Neuronal stem cell (in vitro differentiated cells): ENCODE measurements at regions not wholly inside any gene's neighbourhood (a gene's known extent, or its start where the extent isn't known, plus 50 kb on each side); places are given as distances from the start of the nearest gene placed in this dataset.

Experiments used
- DNase-seq: peaks from one replicate; pipeline ENCODE4 v3.0.0-alpha.2; 2013; ENCODE audit warnings: low spot score
- H2AFZ ChIP-seq: one replicate; pipeline ENCODE4 v1.6.1; 2013; ENCODE audit warnings: mild to moderate bottlenecking, low read length, inconsistent platforms
- H2AK5ac ChIP-seq: 2 replicates; pipeline ENCODE4 v1.6.1; 2013; ENCODE audit warnings: low read depth, mild to moderate bottlenecking, inconsistent platforms, low read length, moderate library complexity, mixed read lengths
- H2BK120ac ChIP-seq: 2 replicates; pipeline ENCODE4 v1.6.1; 2013; ENCODE audit warnings: low read depth, mild to moderate bottlenecking, inconsistent platforms, low read length, moderate library complexity, mixed read lengths
- H2BK12ac ChIP-seq: one replicate; pipeline ENCODE4 v1.6.1; 2013; ENCODE audit warnings: low read length, inconsistent platforms
- H2BK15ac ChIP-seq: 2 replicates; pipeline ENCODE4 v1.6.1; 2013; ENCODE audit warnings: mild to moderate bottlenecking, low read length, inconsistent platforms, mixed read lengths
- H2BK5ac ChIP-seq: one replicate; pipeline ENCODE4 v1.6.1; 2013; ENCODE audit warnings: inconsistent platforms, mild to moderate bottlenecking, low read length, moderate library complexity
- H3K14ac ChIP-seq: one replicate; pipeline ENCODE4 v1.6.1; 2013; ENCODE audit warnings: low read length, inconsistent platforms
- H3K18ac ChIP-seq: 2 replicates; pipeline ENCODE4 v1.6.1; 2013; ENCODE audit warnings: low read length, inconsistent platforms
- H3K23ac ChIP-seq: 2 replicates; pipeline ENCODE4 v1.6.1; 2013; ENCODE audit warnings: low read depth, mild to moderate bottlenecking, mixed read lengths, low read length, inconsistent platforms; ENCODE audit not compliant: poor library complexity
- H3K27ac ChIP-seq: replicated peaks from 3 replicates; pipeline ENCODE4 v1.5.1; 2013; ENCODE audit warnings: low read length, inconsistent platforms
- H3K27me3 ChIP-seq, 3 experiments: 2 replicates each; pipeline ENCODE4 v1.6.1; 2013; ENCODE audit warnings: low read length in 3 of 3, mild to moderate bottlenecking in 2 of 3, inconsistent platforms in 1 of 3, low read depth in 1 of 3, mixed read lengths in 1 of 3, moderate library complexity in 1 of 3; ENCODE audit not compliant: control insufficient read depth in 3 of 3, insufficient read depth in 3 of 3
- H3K36me3 ChIP-seq, 2 donors: replicated peaks in 1 of 2; 2 replicates each; pipeline ENCODE4 v1.6.1; 2013; ENCODE audit warnings: low read length in 2 of 2; ENCODE audit not compliant: control insufficient read depth in 2 of 2, insufficient read depth in 2 of 2
- H3K4ac ChIP-seq: 2 replicates; pipeline ENCODE4 v1.6.1; 2013; ENCODE audit warnings: inconsistent platforms, mild to moderate bottlenecking, low read length, moderate library complexity
- H3K4me1 ChIP-seq, 2 donors: 1 replicate in 1 of 2; 2 replicates in 1 of 2; pipeline ENCODE4 v1.6.1; 2013; ENCODE audit warnings: low read length in 2 of 2, low read depth in 1 of 2; ENCODE audit not compliant: control insufficient read depth in 2 of 2, insufficient read depth in 1 of 2
- H3K4me2 ChIP-seq: one replicate; pipeline ENCODE4 v1.6.1; 2013; ENCODE audit warnings: mild to moderate bottlenecking, low read length, inconsistent platforms; ENCODE audit not compliant: insufficient read depth, poor library complexity, severe bottlenecking
- H3K4me3 ChIP-seq, 2 donors: 2 replicates each; pipeline ENCODE4 v1.5.1; 2013; ENCODE audit warnings: low read length in 2 of 2, mild to moderate bottlenecking in 2 of 2, inconsistent platforms in 1 of 2, moderate library complexity in 1 of 2
- H3K79me1 ChIP-seq: one replicate; pipeline ENCODE4 v1.6.1; 2013; ENCODE audit warnings: low read depth, mild to moderate bottlenecking, inconsistent platforms, low read length, moderate library complexity
- H3K9ac ChIP-seq: one replicate; pipeline ENCODE4 v1.6.1; 2013; ENCODE audit warnings: mild to moderate bottlenecking, low read depth, low read length, inconsistent platforms; ENCODE audit not compliant: poor library complexity
- H3K9me3 ChIP-seq, 2 donors: replicated peaks in 1 of 2; 2 replicates each; pipeline versions ENCODE3 to v1.6.1; 2013; ENCODE audit warnings: low read length in 2 of 2, mild to moderate bottlenecking in 2 of 2, inconsistent platforms in 1 of 2, low read depth in 1 of 2, mixed read lengths in 1 of 2, moderate library complexity in 1 of 2; ENCODE audit not compliant: control insufficient read depth in 2 of 2, insufficient read depth in 1 of 2
- H4K8ac ChIP-seq: one replicate; pipeline ENCODE4 v1.6.1; 2013; ENCODE audit warnings: low read depth, mild to moderate bottlenecking, inconsistent platforms, low read length, moderate library complexity
- H4K91ac ChIP-seq: one replicate; pipeline ENCODE4 v1.6.1; 2013; ENCODE audit warnings: low read length, low read depth, mild to moderate bottlenecking, inconsistent platforms; ENCODE audit not compliant: poor library complexity
- WGBS, 2 donors: extraction: QIAGEN DNeasy Blood & Tissue Kit; methylation state at CpG; one replicate each; pipeline ENCODE4 v1.1.7; 2013; ENCODE audit warnings: missing lambda C conversion rate in 2 of 2, mixed read lengths in 1 of 2; ENCODE audit not compliant: insufficient read length in 2 of 2, insufficient replicate concordance in 1 of 2; ENCODE audit errors: extremely low coverage in 2 of 2; 5-methylcytosine and 5-hydroxymethylcytosine counted together

DNA sequence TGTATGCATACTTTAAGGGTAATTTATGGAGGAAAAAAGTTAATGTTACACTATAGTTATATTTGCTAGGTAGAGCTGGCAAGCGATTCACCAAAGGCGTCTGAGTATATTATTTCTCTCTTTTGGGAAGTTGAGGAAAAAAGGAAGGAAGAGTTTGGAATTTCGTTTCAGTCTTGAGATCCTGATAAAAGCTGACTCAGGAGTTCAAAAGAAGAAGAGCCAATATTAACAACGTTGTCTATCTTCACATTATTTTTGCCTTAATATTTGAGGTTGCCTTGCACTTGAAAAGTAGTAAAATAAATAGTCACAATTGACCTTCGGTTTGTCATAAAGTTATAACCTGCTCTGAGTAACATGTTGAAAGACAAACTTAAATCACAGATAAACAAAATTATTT is 888.6 kb downstream of the KCNJ2 start:
- no peak for DNase-seq
- Histone ChIP-seq H3K9ac (no peak overlapping the region), H3K4me2 (no peak overlapping the region), H3K27ac (no peak overlapping the region), H2BK5ac (no peak overlapping the region), H2AK5ac (no peak overlapping the region), H2BK12ac (no peak overlapping the region), H3K23ac (no peak overlapping the region), H4K8ac (no peak overlapping the region), H2BK15ac (no peak overlapping the region), H3K4me1 (peaks cover 0 to 4% of the 10 kb centered on the region in 2 donors), H3K4me3 (no peak overlapping the region), H4K91ac (no peak overlapping the region), H3K4ac (no peak overlapping the region), H3K9me3 (peaks cover 0 to 12% of the 10 kb centered on the region in 2 donors), H3K18ac (no peak overlapping the region), H3K36me3 (no peaks in the 10 kb centered on the region), H2AFZ (no peak overlapping the region), H3K14ac (no peak overlapping the region), H3K79me1 (no peaks in the 10 kb centered on the region), H3K27me3 (no peaks in the 10 kb centered on the region), H2BK120ac (no peak overlapping the region)
- WGBS, 2 donors: no CpG with 5 or more reads among the region's 5 CpGs

GRCh38 chr17:71063127-71063526 is 893.8 kb downstream of the KCNJ2 start:
- Histone ChIP-seq H3K9ac (no peak overlapping the region), H3K23ac (no peak overlapping the region), H2AFZ (no peak overlapping the region), H3K9me3 (peaks cover 0 to 8% of the 10 kb centered on the region in 2 donors), H3K4me1 (no peaks in the 10 kb centered on the region), H3K27ac (no peak overlapping the region), H4K8ac (no peak overlapping the region), H3K4me3 (no peak overlapping the region), H2BK5ac (no peak overlapping the region), H3K14ac (no peak overlapping the region), H3K4me2 (no peak overlapping the region), H3K27me3 (no peaks in the 10 kb centered on the region), H4K91ac (no peak overlapping the region), H3K36me3 (no peaks in the 10 kb centered on the region), H2BK12ac (no peak overlapping the region), H3K79me1 (no peaks in the 10 kb centered on the region), H3K18ac (no peak overlapping the region), H2BK15ac (no peak overlapping the region), H2BK120ac (no peak overlapping the region), H3K4ac (no peak overlapping the region), H2AK5ac (no peak overlapping the region)
- no peak for DNase-seq
- no CpG with 5 or more reads among the region's 2 CpGs for WGBS, 2 donors

DNA sequence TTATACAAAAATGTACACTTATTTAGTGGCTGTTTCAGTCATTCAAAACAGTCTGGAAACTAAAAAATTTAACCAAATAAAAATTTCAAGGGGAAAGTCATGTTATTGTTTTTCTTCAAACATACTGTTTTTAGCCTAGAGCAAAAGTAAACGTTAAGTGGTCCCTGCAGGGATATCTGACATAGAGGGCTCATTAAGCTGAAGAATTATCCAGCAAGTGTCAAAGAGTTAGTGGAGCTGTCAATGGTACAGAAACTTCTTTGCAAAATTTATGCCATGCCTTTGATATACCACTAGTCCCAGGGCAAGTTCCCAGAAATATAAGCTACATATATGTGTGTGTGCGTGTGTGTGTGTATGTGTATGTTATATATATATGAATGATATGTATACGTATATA is 894.2 kb downstream of the KCNJ2 start:
- DNase-seq: no peak

GRCh38 chr17:71067669-71068407 is 898.5 kb downstream of the KCNJ2 start:
- H2AFZ ChIP-seq: no peak overlapping the region
- no peak overlapping the region for H3K14ac ChIP-seq
- H3K9me3 ChIP-seq: no peaks in the 10 kb centered on the region
- no CpG with 5 or more reads among the region's 9 CpGs for whole genome bisulfite sequencing, 2 donors
- no peaks in the 10 kb centered on the region for H3K79me1 ChIP-seq
- H2BK15ac ChIP-seq: no peak overlapping the region
- H4K8ac ChIP-seq: no peak overlapping the region
- no peak overlapping the region for H3K4me3 ChIP-seq
- H3K23ac ChIP-seq: no peak overlapping the region
- H3K27ac ChIP-seq: no peak overlapping the region
- H2BK12ac ChIP-seq: no peak overlapping the region
- H2BK120ac ChIP-seq: no peak overlapping the region
- H3K27me3 ChIP-seq: no peaks in the 10 kb centered on the region
- H2AK5ac ChIP-seq: no peak overlapping the region
- DNase-seq: no peak
- H3K36me3 ChIP-seq: no peaks in the 10 kb centered on the region
- H3K4me1 ChIP-seq: no peaks in the 10 kb centered on the region
- H3K4ac ChIP-seq: no peak overlapping the region
- H2BK5ac ChIP-seq: no peak overlapping the region
- no peak overlapping the region for H3K18ac ChIP-seq
- H3K4me2 ChIP-seq: no peak overlapping the region
- H4K91ac ChIP-seq: no peak overlapping the region
- H3K9ac ChIP-seq: no peak overlapping the region

More for the DNA sequence above, 894.2 kb downstream of the KCNJ2 start:
- Histone ChIP-seq H2BK120ac (no peak overlapping the region), H2AK5ac (no peak overlapping the region), H3K4me3 (no peak overlapping the region), H3K4ac (no peak overlapping the region), H2AFZ (no peak overlapping the region), H3K4me1 (no peaks in the 10 kb centered on the region), H3K9ac (no peak overlapping the region), H3K4me2 (no peak overlapping the region), H2BK12ac (no peak overlapping the region), H4K91ac (no peak overlapping the region), H3K14ac (no peak overlapping the region), H3K27me3 (no peaks in the 10 kb centered on the region), H3K27ac (no peak overlapping the region), H3K36me3 (no peaks in the 10 kb centered on the region), H2BK5ac (no peak overlapping the region), H4K8ac (no peak overlapping the region), H3K79me1 (no peaks in the 10 kb centered on the region), H2BK15ac (no peak overlapping the region), H3K23ac (no peak overlapping the region), H3K9me3 (peaks cover 0 to 8% of the 10 kb centered on the region in 2 donors), H3K18ac (no peak overlapping the region)
- no CpG with 5 or more reads among the region's 3 CpGs for WGBS, 2 donors
